CD4-positive, alpha-beta T cell treated with Interferon alpha-2 for 1 hour (primary cell): ENCODE measurements at regions not wholly inside any gene's neighbourhood (a gene's known extent, or its start where the extent isn't known, plus 50 kb on each side); places are given as distances from the start of the nearest gene placed in this dataset.
"Not testable (repeated sequence)": the region's sequence is repeated elsewhere in the genome, so short reads cannot be mapped to it uniquely, and the experiment has no call there.

Source experiments
- DNase-seq, 2 donors: peaks; one replicate each; pipeline ENCODE4 v3.0.0-alpha.2; 2020 to 2022

DNA sequence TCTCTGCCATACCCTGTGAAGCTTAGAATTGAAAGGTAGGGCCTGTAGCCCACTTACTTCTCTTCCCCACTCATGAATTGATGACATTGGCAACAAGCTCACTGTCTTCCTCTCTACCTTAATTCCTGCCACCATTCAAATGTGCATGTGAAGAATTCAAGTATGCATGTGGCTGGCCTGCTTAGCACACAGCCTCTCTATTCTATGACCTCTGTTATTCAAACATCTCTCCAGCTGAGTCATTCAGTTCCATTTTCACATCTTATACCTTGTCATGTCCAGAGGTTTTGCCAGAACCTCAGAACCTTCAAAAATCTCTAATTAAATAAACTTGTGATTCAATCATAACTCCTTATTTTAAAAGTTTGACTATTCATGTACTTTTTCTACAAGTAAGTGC lies 114.7 kb upstream of the MAN2A1 start:
- no peak for DNase-seq

- DNase-seq = no peak
Observed at GRCh38 chr5:109573766-109574165, 116.0 kb upstream of the MAN2A1 start.

- no peak for DNase-seq
Observed at GRCh38 chr5:109573256-109573655, 116.5 kb upstream of the MAN2A1 start.

DNA sequence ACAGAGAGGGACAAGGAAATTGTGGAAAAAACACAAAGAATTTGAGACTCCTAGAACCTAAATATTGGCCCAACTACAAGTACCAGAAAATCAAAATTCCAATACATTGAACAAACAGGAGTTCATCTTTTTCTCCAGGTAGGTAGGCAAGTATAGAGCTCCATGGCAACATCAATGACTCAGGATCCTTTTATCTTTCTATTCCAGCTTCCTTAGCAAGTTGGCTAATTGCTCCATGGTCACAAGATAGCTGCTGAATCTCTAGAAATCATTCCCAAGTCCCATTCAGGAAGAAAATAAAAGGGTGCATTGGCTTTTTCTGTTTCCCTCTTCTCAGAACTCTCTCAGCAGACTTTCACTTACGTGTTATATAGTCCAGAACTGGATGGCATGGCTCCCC lies 117.9 kb upstream of the MAN2A1 start:
- DNase-seq = no peak

GRCh38 chr5:109570362-109570874 lies 119.3 kb upstream of the MAN2A1 start:
- DNase-seq = no peak

DNA sequence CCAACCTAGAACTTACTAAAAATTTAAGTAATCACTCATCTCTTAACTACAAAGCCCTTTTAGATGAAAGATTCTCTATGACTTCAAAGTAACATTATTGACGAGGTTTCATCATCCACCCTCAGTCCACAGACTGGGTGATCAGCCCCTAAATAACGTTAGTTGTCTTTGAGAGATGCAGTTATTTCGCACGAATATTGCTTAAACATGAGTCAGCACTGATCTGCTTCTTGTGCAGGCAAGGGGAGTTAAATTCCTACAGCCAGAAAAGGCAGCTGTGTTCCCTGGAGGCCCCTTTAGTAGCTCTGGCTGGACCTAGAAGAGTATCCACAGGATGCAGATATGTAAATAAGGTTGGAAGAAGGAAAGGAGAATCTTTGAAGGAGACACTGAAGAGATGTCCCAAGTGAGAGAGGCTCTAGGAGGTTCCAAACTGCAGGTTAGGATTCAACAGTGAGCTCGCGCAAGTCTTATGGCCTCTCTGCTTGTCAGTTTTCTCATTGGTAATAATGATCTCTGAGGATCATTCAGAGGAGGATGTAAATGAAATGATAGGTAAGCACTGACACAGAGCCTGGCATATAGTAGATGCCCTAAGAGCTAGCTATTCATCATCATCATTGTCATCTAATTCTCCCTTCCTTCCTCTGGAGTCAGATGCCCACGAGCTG lies 122.2 kb upstream of the MAN2A1 start:
- DNase-seq = no peak

- no peak for DNase-seq
Observed at GRCh38 chr5:109566361-109566760, 123.4 kb upstream of the MAN2A1 start.

DNA sequence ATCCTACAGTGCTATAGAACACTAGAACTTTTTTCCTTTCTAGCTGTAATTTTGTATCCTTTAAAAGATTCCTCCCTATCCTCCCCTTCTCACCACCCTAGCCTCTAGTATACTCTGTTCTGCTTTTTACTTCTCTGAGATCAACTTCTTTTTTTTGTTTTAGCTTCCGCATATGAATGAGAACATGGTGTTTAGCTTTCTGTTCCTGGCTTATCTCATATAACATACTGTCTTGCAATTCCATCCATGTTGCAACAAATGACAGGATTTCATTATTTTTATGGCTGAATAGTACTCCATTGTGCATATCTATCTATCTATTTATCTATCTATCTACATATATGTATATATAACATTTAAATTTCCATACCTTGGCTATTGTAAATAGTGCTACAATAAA lies 126.0 kb upstream of the MAN2A1 start:
- DNase-seq = no peak

GRCh38 chr5:109563189-109563588 lies 126.5 kb upstream of the MAN2A1 start:
- no peak for DNase-seq

DNA sequence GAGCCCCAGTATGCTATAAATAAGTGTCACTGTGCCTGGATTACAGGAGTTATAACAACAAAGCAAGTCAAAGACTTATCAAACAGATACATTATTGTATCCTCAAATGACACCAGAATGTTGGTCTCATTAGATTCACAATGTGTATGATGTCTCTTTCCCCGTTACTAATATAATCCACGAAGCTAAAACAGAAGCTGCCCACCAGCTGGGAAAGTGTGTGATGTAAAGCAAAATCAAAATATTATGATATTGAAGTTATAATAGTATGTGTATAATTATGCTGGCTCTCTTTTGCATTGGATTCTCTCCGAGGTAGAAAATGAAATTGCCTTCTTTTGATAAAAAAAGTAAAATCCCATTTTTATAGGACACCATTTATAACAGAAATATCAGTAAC lies 127.3 kb upstream of the MAN2A1 start:
- no peak for DNase-seq

GRCh38 chr5:109561447-109561846 lies 128.3 kb upstream of the MAN2A1 start:
- DNase-seq = no peak

- no peak for DNase-seq
Observed at GRCh38 chr5:109560554-109560953, 129.2 kb upstream of the MAN2A1 start.

DNA sequence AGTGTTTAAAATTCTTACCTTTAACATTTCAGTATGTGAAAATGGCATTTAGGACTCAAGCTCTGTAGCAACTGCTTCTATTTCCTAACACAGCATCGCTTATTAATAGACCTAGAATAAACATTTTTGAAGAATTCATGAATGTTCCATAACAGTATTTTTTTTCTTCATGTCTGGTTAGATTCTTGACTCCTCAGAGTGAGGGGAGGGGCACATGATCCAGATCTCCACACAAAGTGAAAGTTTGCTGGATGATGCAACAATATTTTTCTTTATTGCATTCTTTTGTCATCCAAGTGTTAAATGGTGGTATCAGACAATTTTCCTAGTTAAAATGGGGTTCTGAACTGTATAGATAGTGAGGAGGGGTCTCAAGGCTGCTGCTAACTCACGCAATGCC lies 130.8 kb upstream of the MAN2A1 start:
- no peak for DNase-seq

DNA sequence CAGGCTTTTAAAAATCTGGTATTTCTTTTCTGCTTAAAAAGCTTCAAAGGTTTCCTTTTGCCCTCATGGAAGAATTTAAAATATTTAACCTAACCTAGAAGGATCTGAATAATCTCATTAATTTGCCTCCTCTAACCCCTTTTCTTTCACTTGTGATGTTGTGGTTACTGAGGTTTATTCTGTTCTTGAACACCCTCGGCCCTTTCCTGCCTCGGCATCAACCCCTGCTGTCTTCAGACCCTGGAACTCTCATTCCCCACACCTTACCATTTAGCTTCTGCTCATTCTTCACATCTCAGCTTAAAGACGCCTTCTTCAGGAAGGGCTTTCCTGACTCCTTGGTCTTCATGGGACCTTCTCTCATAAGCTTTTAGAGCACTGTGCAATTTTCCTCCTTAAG lies 131.4 kb upstream of the MAN2A1 start:
- DNase-seq = no peak

GRCh38 chr5:109553846-109554245 lies 135.9 kb upstream of the MAN2A1 start:
- no peak for DNase-seq

DNA sequence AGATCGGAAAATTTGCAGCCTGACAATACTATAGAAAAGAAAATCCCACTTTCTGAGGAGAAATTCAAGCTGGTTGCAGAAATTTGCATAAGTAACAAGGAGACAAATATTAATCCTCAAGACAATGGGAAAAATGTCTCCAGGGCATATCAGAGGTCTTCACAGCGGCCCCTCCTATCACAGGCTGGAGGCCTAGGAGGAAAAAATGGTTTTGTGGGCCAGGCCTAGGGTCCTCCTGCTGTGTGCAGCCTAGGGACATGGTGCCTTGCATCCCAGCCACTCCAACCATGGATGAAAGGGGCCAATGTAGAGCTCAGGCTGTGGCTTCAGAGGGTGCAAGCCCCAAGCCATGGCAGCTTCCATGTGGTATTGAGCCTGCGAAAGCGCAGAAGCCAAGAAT lies 138.5 kb upstream of the MAN2A1 start:
- DNase-seq = not testable (repeated sequence)

- DNase-seq = no peak
Observed at GRCh38 chr5:109550077-109550476, 139.7 kb upstream of the MAN2A1 start.

DNA sequence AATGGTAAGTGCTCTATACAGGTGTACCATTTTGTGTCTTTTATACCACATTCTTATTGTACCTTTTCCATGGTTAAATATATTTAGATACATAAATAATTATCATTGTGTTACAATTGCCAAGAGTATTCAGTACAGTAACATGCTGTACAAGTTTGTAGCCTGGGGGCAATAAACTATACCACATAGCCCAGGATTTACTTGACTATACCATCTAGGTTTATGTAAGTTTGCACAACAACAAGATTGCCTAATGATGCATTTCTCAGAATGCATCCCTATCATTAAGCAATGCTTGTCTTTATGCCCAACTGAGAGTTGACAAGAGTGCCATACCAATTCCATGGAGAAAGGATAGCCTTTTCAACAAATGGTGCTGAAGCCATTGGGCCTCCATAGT lies 136.7 kb upstream of the PJA2 start:
- no peak for DNase-seq

DNA sequence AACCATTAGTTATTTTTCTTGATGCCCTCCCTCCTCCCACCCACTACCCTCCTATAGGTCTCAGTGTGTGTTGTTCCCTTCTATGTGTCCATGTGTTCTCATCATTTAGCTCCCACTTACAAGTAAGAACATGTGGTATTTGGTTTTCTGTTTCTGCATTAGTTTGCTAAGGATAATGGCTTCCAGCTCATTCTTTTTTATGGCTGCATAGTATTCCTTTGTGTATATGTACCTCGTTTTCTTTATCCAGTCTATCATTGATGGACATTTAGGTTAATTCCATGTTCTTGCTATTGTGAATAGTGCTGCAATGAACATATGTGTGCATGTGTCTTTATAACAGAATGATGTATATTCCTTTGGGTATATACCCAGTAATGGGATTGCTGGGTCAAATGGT lies 135.1 kb upstream of the PJA2 start:
- not testable (repeated sequence) for DNase-seq

DNA sequence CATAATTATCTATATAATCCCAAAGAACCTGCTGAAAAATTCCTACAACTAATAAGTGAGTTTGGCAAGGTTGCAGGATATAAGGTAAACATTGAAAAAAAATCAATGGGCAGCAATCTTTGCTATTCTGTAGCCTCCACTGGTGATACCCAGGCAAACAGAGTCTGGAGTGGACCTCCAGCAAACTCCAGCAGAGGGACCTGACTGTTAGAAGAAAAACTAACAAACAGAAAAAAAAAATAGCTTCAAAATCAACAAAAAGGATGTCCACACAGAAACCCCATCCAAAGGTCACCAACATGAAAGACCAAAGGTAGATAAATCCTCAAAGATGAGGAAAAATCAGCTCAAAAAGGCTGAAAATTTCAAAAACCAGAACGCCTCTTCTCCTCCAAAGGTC lies 128.9 kb upstream of the PJA2 start:
- DNase-seq = not testable (repeated sequence)

DNA sequence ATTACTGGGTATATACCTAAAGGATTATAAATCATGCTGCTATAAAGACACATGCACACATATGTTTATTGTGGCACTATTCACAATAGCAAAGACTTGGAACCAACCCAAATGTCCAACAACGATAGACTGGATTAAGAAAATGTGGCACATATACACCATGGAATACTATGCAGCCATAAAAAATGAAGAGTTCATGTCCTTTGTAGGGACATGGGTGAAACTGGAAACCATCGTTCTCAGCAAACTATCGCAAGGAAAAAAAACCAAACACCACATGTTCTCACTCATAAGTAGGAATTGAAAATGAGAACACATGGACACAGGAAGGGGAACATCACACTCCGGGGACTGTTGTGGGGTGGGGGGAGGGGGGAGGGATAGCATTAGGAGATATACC lies 125.3 kb upstream of the PJA2 start:
- not testable (repeated sequence) for DNase-seq

- no peak for DNase-seq
Observed at GRCh38 chr5:109533751-109534272, 124.0 kb upstream of the PJA2 start.

DNA sequence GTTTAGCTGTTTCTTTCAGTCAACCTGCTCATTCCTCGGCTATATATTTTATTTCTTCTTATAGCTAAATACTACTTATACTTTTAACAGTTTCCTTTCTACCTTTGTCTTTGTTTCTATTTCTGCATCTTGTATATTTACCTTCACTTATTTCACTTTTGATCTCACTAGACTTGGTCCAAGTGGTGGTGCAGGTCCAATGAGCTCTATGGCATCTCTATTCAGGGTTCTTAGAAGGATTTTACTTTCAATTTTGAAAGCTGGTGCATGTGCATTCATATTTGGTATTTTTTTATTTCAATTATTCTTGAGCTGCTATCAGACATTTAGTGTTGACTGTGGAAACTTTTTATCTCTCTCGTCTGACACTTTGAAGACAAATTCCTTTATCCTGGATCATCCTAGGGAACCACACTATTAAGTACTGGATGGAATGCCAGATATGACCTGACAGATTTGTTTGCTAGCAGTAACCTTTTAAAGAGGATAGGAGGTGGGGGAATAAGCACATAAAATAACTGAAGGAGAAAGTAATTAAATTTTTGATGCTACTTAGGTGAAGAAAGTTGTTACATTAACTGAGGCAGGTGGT lies 123.1 kb upstream of the PJA2 start:
- no peak for DNase-seq

- DNase-seq = no peak
Observed at GRCh38 chr5:109531262-109531661, 121.5 kb upstream of the PJA2 start.

GRCh38 chr5:109529987-109530386 lies 120.2 kb upstream of the PJA2 start:
- no peak for DNase-seq
